HCT116 (cell line): ENCODE measurements at regions not wholly inside any gene's neighbourhood (a gene's known extent, or its start where the extent isn't known, plus 50 kb on each side); places are given as distances from the start of the nearest gene placed in this dataset.

Experiments used
- ATAC-seq: fragments of 200-7000 bp; cut with Tn5 transposase; 2 replicates; pipeline ENCODE4 v1.9.1; 2020; ENCODE audit warnings: mild to moderate bottlenecking, moderate library complexity
- BruUV-seq: library from RNA; stranded (reverse); fragments of 400-500 nt; replicated peaks from 2 replicates; lab custom pipeline; 2021; lab: Mats Ljungman, UMichigan
- CTCF ChIA-PET: fragments of 300-600 bp; sonication (Branson Sonifier 250); formaldehyde crosslinking; loops from one replicate; lab custom pipeline; 2021; ENCODE audit warnings: antibody characterized with exemption; lab: Charles Lee
- POLR2A ChIA-PET: fragments of 300-600, 350-600 bp; sonication (Branson Sonifier 250); formaldehyde crosslinking; loops from one replicate; lab custom pipeline; 2021; ENCODE audit warnings: antibody characterized with exemption; lab: Charles Lee
- RAD21 ChIA-PET, 2 experiments: fragments of 300-600 bp; sonication (Branson Sonifier 250); formaldehyde crosslinking; loops; one replicate each; lab custom pipeline; 2023; ENCODE audit warnings: low total read pairs in 2 of 2; ENCODE audit not compliant: uncharacterized antibody in 2 of 2, unreplicated experiment in 2 of 2, low non-redundant PET in 1 of 2; lab: Charles Lee
- DNase-seq: peaks from one replicate; pipeline ENCODE4 v3.0.0-alpha.2; 2010; ENCODE audit warnings: low read depth, low spot score
- H2AFZ ChIP-seq: fragments of 200-600 bp; shearing (Covaris generic), sonication (generic); 2 replicates; pipeline ENCODE4 v1.6.1; 2017; ENCODE audit warnings: low read depth, mixed run types, mixed read lengths, antibody characterized with exemption, low read length; ENCODE audit not compliant: poor library complexity, severe bottlenecking
- H3K27ac ChIP-seq: 2 replicates; pipeline ENCODE4 v1.5.1; 2012; ENCODE audit warnings: low read depth, low read length
- H3K27me3 ChIP-seq: fragments of 200-600 bp; sonication (generic); 2 replicates; pipeline ENCODE4 v1.6.1; 2016; ENCODE audit warnings: mixed run types, low read length, mixed read lengths; ENCODE audit not compliant: insufficient read depth
- H3K36me3 ChIP-seq, 2 experiments: fragments of 200-500 bp in 1 of 2; fragments of 200-600 bp in 1 of 2; sonication (Bioruptor generic) in 1 of 2; sonication (generic) in 1 of 2; 2 replicates each; pipeline versions ENCODE4 v1.5.1 to v1.6.1; 2014 to 2016; ENCODE audit warnings: low read length in 2 of 2, inconsistent platforms in 1 of 2, mixed read lengths in 1 of 2, mixed run types in 1 of 2; ENCODE audit not compliant: insufficient read depth in 2 of 2, control insufficient read depth in 1 of 2
- H3K4me1 ChIP-seq, 2 experiments: fragments of 200-600 bp in 1 of 2; sonication (generic) in 1 of 2; 2 replicates each; pipeline versions ENCODE4 v1.5.1 to v1.6.1; 2012 to 2017; ENCODE audit warnings: low read length in 2 of 2, inconsistent platforms in 1 of 2, mild to moderate bottlenecking in 1 of 2, mixed read lengths in 1 of 2, mixed run types in 1 of 2, moderate library complexity in 1 of 2; ENCODE audit not compliant: insufficient read depth in 2 of 2, control insufficient read depth in 1 of 2
- H3K4me2 ChIP-seq: fragments of 200-600 bp; sonication (generic); 2 replicates; pipeline ENCODE4 v1.6.1; 2017; ENCODE audit warnings: mixed run types, low read length, mixed read lengths
- H3K4me3 ChIP-seq, 2 experiments: fragments of 200-600 bp in 1 of 2; sonication (generic) in 1 of 2; replicated peaks in 1 of 2; 2 replicates each; pipeline ENCODE4 v1.5.1; 2011 to 2016; ENCODE audit warnings: low read length in 2 of 2, control low read depth in 1 of 2, low read depth in 1 of 2, mild to moderate bottlenecking in 1 of 2, mixed read lengths in 1 of 2, mixed run types in 1 of 2
- H3K79me2 ChIP-seq: fragments of 200-600 bp; sonication (generic); 2 replicates; pipeline ENCODE4 v1.6.1; 2017; ENCODE audit warnings: mild to moderate bottlenecking, mixed run types, low read length, moderate library complexity, mixed read lengths; ENCODE audit not compliant: insufficient read depth
- H3K9ac ChIP-seq: fragments of 200-600 bp; sonication (generic); 2 replicates; pipeline ENCODE4 v1.6.1; 2016; ENCODE audit warnings: low read length, mixed read lengths
- H3K9me2 ChIP-seq: fragments of 200-600 bp; sonication (generic), shearing (Covaris generic); 2 replicates; pipeline ENCODE4 v1.6.1; 2017; ENCODE audit warnings: mixed run types, mild to moderate bottlenecking, moderate library complexity; ENCODE audit not compliant: insufficient read depth
- H3K9me3 ChIP-seq, 2 experiments: fragments of 200-500 bp in 1 of 2; fragments of 200-600 bp in 1 of 2; sonication (Bioruptor generic) in 1 of 2; sonication (generic) in 1 of 2; 2 replicates each; pipeline ENCODE4 v1.6.1; 2014 to 2017; ENCODE audit warnings: low read length in 2 of 2, mixed read lengths in 2 of 2, inconsistent platforms in 1 of 2, low read depth in 1 of 2, mild to moderate bottlenecking in 1 of 2, mixed run types in 1 of 2, moderate library complexity in 1 of 2; ENCODE audit not compliant: control insufficient read depth in 1 of 2, insufficient read depth in 1 of 2
- H4K20me1 ChIP-seq: fragments of 200-600 bp; sonication (generic), shearing (Covaris generic); 2 replicates; pipeline ENCODE4 v1.6.1; 2017; ENCODE audit warnings: mixed run types, mild to moderate bottlenecking, moderate library complexity; ENCODE audit not compliant: insufficient read depth
- CEBPB ChIP-seq: IDR thresholded peaks from 2 replicates; pipeline ENCODE4 v1.6.1; 2012; ENCODE audit warnings: low read depth
- EGR1 ChIP-seq: IDR thresholded peaks from 2 replicates; pipeline ENCODE4 v1.6.1; 2012; ENCODE audit warnings: low read depth
- EZH2 ChIP-seq: fragments of 200-600 bp; sonication (generic); IDR thresholded peaks from 2 replicates; pipeline ENCODE4 v1.6.1; 2017; ENCODE audit warnings: antibody characterized with exemption, mixed run types
- EZH2phosphoT487 ChIP-seq: fragments of 200-600 bp; IDR thresholded peaks from 2 replicates; pipeline ENCODE4 v1.6.1; 2018; ENCODE audit warnings: antibody characterized with exemption, borderline replicate concordance
- FOSL1 ChIP-seq: IDR thresholded peaks from 2 replicates; pipeline ENCODE4 v1.6.1; 2012; ENCODE audit warnings: low read depth
- POLR2A ChIP-seq: IDR thresholded peaks from 2 replicates; pipeline ENCODE4 v1.7.0; 2011; ENCODE audit warnings: borderline replicate concordance; ENCODE audit not compliant: insufficient read depth, insufficient read length; ENCODE audit errors: extremely low read depth
- POLR2AphosphoS5 ChIP-seq: IDR thresholded peaks from 2 replicates; pipeline ENCODE4 v1.6.1; 2011; ENCODE audit warnings: mild to moderate bottlenecking, low read depth, low read length, moderate library complexity
- RAD21 ChIP-seq: IDR thresholded peaks from 2 replicates; pipeline ENCODE4 v1.6.1; 2012; ENCODE audit warnings: low read depth, mild to moderate bottlenecking
- SRF ChIP-seq: IDR thresholded peaks from 2 replicates; pipeline ENCODE4 v1.6.1; 2012; ENCODE audit warnings: low read depth
- YY1 ChIP-seq: IDR thresholded peaks from 2 replicates; pipeline ENCODE4 v1.6.1; 2011; ENCODE audit warnings: low read length, low read depth, moderate library complexity, mild to moderate bottlenecking; ENCODE audit not compliant: insufficient replicate concordance; ENCODE audit errors: extremely low read depth
- ZFX ChIP-seq: fragments of 450-650 bp; IDR thresholded peaks from 2 replicates; pipeline ENCODE4 v1.6.1; 2017
- intact Hi-C: fragments of 100-400 bp; cut with micrococcal nuclease; formaldehyde crosslinking; loops from 2 replicates; pipeline ENCODE4 v1.10.0; 2022
- TF ChIP-seq, protein P1 (sequence below): IDR thresholded peaks from 2 replicates; pipeline ENCODE4 v1.6.1; 2011; ENCODE audit warnings: mild to moderate bottlenecking, low read length, moderate library complexity; ENCODE audit not compliant: insufficient replicate concordance; ENCODE audit errors: extremely low read depth
- TF ChIP-seq, protein P2 (sequence below): IDR thresholded peaks from 2 replicates; pipeline ENCODE4 v1.6.1; 2012
- TF ChIP-seq, protein P3 (sequence below): IDR thresholded peaks from 2 replicates; pipeline ENCODE4 v1.6.1; 2012

DNA sequence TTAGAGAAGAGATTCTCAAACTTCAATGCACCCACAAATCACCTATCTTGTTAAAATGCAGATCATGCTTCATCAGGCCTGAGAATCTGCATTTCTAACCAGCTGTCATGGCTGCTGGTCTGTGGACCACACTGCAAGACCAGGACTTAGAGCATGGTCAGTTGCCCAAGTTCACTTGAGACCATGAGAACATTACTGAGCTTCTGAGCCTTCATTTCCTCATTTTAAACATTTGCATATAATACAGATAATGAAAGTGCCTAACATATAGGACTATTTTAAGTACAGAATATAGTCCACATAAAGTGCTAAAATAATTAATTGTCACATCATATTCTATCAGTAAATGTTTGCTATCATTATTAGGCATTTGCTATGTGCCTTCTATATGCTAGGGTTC is 260.8 kb upstream of the TNC start:
- H3K4me2 ChIP-seq, result no peak overlapping the region
- ChIA-PET POLR2A (no interaction called here), RAD21 (no interaction called here), CTCF (no interaction called here)
- intact Hi-C loops, result no loop called here
- H3K9me3 ChIP-seq, result no peaks in the 10 kb centered on the region
- H3K9ac ChIP-seq, result no peak overlapping the region
- no peak for DNase-seq
- ATAC-seq, result no peak
- BruUV-seq, result no TSS peak
- H4K20me1 ChIP-seq, result no peaks in the 10 kb centered on the region
- H3K4me1 ChIP-seq, result peaks cover 10 to 11% of the 10 kb centered on the region in 2 experiments
- TF ChIP-seq EGR1, result no peak
- TF ChIP-seq, protein P1, sequence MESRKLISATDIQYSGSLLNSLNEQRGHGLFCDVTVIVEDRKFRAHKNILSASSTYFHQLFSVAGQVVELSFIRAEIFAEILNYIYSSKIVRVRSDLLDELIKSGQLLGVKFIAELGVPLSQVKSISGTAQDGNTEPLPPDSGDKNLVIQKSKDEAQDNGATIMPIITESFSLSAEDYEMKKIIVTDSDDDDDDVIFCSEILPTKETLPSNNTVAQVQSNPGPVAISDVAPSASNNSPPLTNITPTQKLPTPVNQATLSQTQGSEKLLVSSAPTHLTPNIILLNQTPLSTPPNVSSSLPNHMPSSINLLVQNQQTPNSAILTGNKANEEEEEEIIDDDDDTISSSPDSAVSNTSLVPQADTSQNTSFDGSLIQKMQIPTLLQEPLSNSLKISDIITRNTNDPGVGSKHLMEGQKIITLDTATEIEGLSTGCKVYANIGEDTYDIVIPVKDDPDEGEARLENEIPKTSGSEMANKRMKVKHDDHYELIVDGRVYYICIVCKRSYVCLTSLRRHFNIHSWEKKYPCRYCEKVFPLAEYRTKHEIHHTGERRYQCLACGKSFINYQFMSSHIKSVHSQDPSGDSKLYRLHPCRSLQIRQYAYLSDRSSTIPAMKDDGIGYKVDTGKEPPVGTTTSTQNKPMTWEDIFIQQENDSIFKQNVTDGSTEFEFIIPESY, result no peak
- TF ChIP-seq SRF, result no peak
- TF ChIP-seq EZH2phosphoT487, result no peak
- no peaks in the 10 kb centered on the region for H3K36me3 ChIP-seq
- no peak overlapping the region for H3K4me3 ChIP-seq
- no peaks in the 10 kb centered on the region for H3K79me2 ChIP-seq
- H3K27me3 ChIP-seq, result no peaks in the 10 kb centered on the region
- no peak overlapping the region for H2AFZ ChIP-seq
- no peak overlapping the region for H3K27ac ChIP-seq
- no peaks in the 10 kb centered on the region for H3K9me2 ChIP-seq

DNA sequence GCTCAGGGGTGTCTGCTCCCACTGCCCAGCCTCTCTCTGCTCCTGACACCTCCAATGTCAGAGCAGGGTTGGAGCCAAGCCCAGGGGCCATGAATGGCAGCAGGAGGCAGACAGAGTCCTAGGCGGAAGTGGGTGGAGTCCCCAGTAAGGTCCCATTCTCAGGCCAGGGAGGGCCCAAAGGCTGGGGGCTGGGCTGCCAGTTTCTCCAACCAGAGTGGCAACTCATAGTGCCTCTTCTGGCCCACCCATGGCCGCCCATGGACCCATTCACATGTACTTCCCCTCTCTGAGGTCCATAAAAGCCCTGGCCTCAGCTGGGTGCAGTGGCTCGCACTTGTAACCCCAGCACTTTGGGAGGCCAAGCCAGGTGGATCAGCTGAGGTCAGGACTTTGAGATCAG is 261.8 kb upstream of the TNC start:
- intact Hi-C loops, result no loop called here
- Histone ChIP-seq H3K4me2 (no peak overlapping the region), H3K27me3 (no peaks in the 10 kb centered on the region), H3K9me2 (no peaks in the 10 kb centered on the region), H3K79me2 (no peaks in the 10 kb centered on the region), H3K9me3 (no peaks in the 10 kb centered on the region), H3K9ac (no peak overlapping the region), H3K36me3 (no peaks in the 10 kb centered on the region), H3K27ac (no peak overlapping the region), H2AFZ (no peak overlapping the region), H3K4me1 (peaks cover 0 to 1% of the 10 kb centered on the region in 2 experiments; a peak in 3 of 4 replicates), H4K20me1 (no peaks in the 10 kb centered on the region), H3K4me3 (no peak overlapping the region)
- BruUV-seq, result no TSS peak
- DNase-seq, result no peak
- ATAC-seq, result no peak
- RAD21 ChIA-PET, result no interaction called here
- CTCF ChIA-PET, result no interaction called here
- POLR2A ChIA-PET, result no interaction called here
- TF ChIP-seq FOSL1, result no peak
- TF ChIP-seq, protein P2, sequence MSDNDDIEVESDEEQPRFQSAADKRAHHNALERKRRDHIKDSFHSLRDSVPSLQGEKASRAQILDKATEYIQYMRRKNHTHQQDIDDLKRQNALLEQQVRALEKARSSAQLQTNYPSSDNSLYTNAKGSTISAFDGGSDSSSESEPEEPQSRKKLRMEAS, result no peak
- TF ChIP-seq ZFX, result no peak
- TF ChIP-seq YY1, result no peak
- TF ChIP-seq EZH2, result no peak
- no peak for TF ChIP-seq SRF
- TF ChIP-seq EZH2phosphoT487, result no peak
- no peak for TF ChIP-seq RAD21
- TF ChIP-seq CEBPB, result no peak
- no peak for TF ChIP-seq POLR2A
- TF ChIP-seq, protein P1, result no peak
- TF ChIP-seq POLR2AphosphoS5, result no peak
- TF ChIP-seq, protein P3, sequence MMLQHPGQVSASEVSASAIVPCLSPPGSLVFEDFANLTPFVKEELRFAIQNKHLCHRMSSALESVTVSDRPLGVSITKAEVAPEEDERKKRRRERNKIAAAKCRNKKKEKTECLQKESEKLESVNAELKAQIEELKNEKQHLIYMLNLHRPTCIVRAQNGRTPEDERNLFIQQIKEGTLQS, result no peak
